ENCODE measurements at regions not wholly inside any gene's neighbourhood (a gene's known extent, or its start where the extent isn't known, plus 50 kb on each side); places are given as distances from the start of the nearest gene placed in this dataset.

DNA sequence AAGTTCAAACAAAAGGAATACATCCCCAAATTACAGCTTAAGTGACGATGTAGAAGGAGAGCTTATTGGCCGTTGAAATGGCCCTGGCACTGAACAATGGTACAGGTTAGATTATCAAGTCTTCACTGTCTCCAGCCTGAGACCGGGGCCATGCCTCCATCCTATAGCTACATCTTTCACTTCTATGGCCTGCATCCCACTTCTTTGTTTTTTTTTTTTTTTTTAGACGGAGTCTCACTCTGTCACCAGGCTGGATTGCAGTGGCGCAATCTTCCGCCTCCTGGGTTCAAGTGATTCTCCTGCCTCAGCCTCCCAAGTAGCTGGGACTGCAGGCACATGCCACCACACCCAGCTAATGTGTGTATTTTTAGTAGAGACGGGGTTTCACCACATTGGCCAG lies 464.6 kb downstream of the CDH26 start:
- TF ChIP-seq, protein P1, sequence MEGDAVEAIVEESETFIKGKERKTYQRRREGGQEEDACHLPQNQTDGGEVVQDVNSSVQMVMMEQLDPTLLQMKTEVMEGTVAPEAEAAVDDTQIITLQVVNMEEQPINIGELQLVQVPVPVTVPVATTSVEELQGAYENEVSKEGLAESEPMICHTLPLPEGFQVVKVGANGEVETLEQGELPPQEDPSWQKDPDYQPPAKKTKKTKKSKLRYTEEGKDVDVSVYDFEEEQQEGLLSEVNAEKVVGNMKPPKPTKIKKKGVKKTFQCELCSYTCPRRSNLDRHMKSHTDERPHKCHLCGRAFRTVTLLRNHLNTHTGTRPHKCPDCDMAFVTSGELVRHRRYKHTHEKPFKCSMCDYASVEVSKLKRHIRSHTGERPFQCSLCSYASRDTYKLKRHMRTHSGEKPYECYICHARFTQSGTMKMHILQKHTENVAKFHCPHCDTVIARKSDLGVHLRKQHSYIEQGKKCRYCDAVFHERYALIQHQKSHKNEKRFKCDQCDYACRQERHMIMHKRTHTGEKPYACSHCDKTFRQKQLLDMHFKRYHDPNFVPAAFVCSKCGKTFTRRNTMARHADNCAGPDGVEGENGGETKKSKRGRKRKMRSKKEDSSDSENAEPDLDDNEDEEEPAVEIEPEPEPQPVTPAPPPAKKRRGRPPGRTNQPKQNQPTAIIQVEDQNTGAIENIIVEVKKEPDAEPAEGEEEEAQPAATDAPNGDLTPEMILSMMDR (IDR thresholded peaks at IDR 0.05) = no peak
- ATAC-seq (ENCODE audit: low FRiP score) = no peak
- no peak for DNase-seq (ENCODE audit: low spot score)

DNA sequence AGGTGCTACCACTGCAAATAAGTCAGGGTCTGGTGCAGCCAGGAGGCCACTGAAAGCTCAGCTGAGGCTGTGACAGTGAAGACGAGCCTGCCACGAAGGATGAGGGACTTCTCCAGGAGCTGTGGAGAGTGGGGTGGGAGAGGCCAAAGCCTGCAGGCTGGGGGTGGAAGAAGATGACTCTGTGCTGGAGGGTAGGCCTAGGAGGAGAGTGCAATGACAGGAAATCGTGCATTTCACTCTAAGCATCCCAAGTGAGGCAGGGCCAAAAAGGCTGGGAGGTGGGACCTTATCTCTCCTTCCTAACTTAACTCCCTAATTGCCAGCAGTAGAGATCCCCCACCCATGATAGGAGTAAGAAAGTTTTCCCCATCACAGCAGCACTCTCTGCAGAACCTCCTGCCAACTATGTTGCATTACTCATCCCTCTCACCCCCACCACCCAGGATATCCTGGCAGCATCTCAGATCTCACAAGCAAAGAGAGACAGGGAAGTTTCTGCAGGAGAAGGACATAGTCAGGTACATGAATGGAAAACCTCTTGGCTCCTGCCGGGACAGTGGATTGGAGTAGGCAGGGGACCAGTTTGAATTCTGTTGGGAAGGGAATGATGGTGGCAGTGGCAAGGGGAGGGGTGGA lies 466.2 kb downstream of the CDH26 start:
- peak; percentile 78 for ATAC-seq (ENCODE audit: low FRiP score)
- TF ChIP-seq, protein P1 (IDR thresholded peaks at IDR 0.05) = no peak
- DNase-seq (ENCODE audit: low spot score) = no peak

DNA sequence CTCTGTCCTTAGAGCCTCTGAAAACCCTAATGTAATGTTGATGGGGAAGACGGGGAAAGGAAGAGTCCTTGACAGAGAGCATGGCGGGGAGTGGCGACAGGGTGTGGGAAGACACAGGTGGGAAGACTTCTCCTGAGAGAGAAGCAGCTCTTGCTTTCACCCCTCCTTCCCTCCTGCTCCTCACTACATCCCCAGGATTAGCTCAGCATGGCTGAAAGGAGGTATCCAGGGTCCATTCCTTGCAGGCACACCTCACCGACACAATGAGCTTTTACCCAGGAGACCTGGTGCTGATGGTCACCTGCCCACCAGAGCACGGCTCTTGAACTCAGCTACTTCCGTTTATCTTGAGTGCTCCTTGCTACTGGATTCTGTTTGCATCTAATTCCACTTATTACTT lies 469.3 kb downstream of the CDH26 start:
- no peak for DNase-seq (ENCODE audit: low spot score)
- TF ChIP-seq, protein P1 (IDR thresholded peaks at IDR 0.05) = no peak

DNA sequence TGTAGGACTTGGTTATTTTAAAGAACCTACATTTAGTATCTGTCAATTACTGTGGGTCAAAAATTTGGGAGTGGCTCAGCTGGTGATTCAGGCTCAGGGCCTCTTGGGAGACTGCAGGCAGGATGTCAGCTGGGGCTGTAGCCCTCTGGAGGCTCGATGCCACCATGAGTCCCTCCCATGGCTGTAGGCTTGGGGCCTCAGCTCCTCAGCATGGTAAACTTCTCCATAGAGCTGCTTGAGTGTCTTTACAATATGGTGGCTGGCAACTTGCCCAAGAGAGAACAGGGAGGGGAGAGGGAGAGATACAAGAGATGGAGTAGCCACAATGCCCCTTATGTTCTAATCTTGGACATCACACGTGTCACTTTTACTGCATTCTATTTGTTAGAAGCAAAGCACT lies 470.4 kb downstream of the CDH26 start:
- ATAC-seq (ENCODE audit: low FRiP score) (no peak), DNase-seq (ENCODE audit: low spot score) (no peak)
- TF ChIP-seq, protein P1 (IDR thresholded peaks at IDR 0.05) = no peak

More for the DNA sequence above, 469.3 kb downstream of the CDH26 start:
- no peak for ATAC-seq (ENCODE audit: low FRiP score)

DNA sequence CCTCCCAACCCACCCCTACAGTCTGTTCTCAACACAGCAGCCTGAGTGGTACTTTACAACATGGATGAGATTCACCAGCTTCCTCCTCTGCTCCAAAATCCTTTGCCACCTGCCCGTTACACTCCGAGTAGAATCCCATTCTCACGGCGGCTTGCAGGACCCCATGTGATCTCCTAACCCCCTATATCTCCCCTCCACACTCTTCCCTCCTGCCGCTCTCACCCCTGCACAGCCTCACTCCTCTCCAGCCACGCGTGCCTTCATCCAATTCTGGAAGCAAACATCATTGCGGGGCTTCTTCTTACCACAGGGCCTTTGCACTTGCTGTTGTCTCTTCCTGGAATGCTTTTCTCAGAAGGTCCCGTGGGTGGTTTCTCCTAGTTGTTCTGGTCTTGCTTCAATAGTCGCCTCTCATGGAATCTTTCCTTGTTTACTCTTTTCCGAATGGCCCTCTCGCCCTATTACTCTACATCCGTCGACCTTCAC lies 472.3 kb downstream of the CDH26 start:
- no peak for DNase-seq (ENCODE audit: low spot score)
- no peak for ATAC-seq (ENCODE audit: low FRiP score)
- TF ChIP-seq, protein P1 (IDR thresholded peaks at IDR 0.05) = no peak

DNA sequence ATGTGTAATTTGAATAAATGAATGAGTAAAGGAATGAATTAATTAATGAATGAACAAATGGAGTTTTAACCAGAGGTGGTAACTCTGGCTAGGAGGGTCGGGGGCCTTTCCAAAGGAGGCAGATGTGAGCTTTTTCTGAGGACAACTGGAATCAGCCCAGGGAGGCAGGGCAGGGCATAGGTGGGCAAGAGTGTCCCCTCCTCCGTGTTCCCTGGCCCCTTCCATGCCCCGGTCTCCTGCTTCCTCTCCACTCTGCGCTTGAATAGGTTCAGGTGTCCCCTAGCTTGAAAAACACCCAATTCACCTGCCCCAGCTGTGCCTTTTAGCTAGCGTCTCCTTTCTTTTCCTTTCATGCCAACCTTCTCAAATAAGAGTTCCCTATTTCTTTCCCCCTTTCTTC lies 473.1 kb downstream of the CDH26 start:
- TF ChIP-seq, protein P1 (IDR thresholded peaks at IDR 0.05) = no peak
- DNase-seq (ENCODE audit: low spot score) (no peak), ATAC-seq (ENCODE audit: low FRiP score) (no peak)

DNA sequence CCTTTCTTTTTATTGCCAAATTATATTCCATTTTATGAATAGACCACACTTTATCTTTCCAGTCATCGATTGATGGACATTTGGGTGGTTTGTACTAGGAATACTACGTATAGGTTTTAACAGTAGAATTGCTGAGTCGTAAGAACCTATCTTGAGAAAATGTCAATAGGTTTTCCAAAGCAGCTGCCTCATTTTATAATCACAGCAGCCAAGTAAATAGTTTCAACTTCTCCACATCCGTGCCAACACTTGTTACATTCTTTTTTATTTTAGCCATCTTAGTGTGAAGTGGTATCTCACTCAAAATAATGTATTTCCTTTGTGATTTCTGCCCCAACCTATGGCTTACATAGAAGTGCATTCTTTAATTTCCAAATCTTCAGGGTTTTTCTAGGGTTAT lies 479.2 kb downstream of the CDH26 start:
- ATAC-seq (ENCODE audit: low FRiP score) = no peak
- TF ChIP-seq, protein P1 (IDR thresholded peaks at IDR 0.05) = no peak
- DNase-seq (ENCODE audit: low spot score) = no peak
